Glomerular endothelial cell (primary cell): ENCODE measurements at regions not wholly inside any gene's neighbourhood (a gene's known extent, or its start where the extent isn't known, plus 50 kb on each side); places are given as distances from the start of the nearest gene placed in this dataset.

Experiments
- DNase-seq: peaks from one replicate; pipeline ENCODE4 v3.0.0-alpha.2; 2011; ENCODE audit warnings: low read depth, low spot score; ENCODE audit errors: extremely low read depth

- DNase-seq: no peak
Measured at GRCh38 chr2:153197402-153198386, 280.9 kb downstream of the RPRM start.

GRCh38 chr2:153196378-153197058 is 282.0 kb downstream of the RPRM start:
- no peak for DNase-seq

GRCh38 chr2:153195342-153195741 is 283.2 kb downstream of the RPRM start:
- no peak for DNase-seq

- DNase-seq: no peak
Measured at GRCh38 chr2:153189091-153189888, 289.3 kb downstream of the RPRM start.

- no peak for DNase-seq
Measured at GRCh38 chr2:153179808-153180207, 298.8 kb downstream of the RPRM start.

GRCh38 chr2:153169609-153170008 is 309.0 kb downstream of the RPRM start:
- no peak for DNase-seq

- no peak for DNase-seq
Measured at GRCh38 chr2:153165021-153165420, 313.5 kb downstream of the RPRM start.

GRCh38 chr2:153163055-153163454 is 315.5 kb downstream of the RPRM start:
- no peak for DNase-seq

GRCh38 chr2:153156743-153157142 is 321.8 kb downstream of the RPRM start:
- DNase-seq: no peak

- no peak for DNase-seq
Measured at GRCh38 chr2:153152036-153152435, 326.5 kb downstream of the RPRM start.

- no peak for DNase-seq
Measured at GRCh38 chr2:153145470-153145978, 333.0 kb downstream of the RPRM start.

GRCh38 chr2:153143540-153143939 is 335.0 kb downstream of the RPRM start:
- no peak for DNase-seq

GRCh38 chr2:153140498-153140897 is 338.1 kb downstream of the RPRM start:
- no peak for DNase-seq

- DNase-seq: no peak
Measured at GRCh38 chr2:153138651-153139375, 339.7 kb downstream of the RPRM start.

GRCh38 chr2:153136216-153136615 is 342.3 kb downstream of the RPRM start:
- no peak for DNase-seq

GRCh38 chr2:153134725-153135124 is 343.8 kb downstream of the RPRM start:
- DNase-seq: no peak

- DNase-seq: no peak
Measured at GRCh38 chr2:153133716-153134115, 344.8 kb downstream of the RPRM start.

GRCh38 chr2:153132418-153132817 is 346.1 kb downstream of the RPRM start:
- no peak for DNase-seq

GRCh38 chr2:153115141-153115540 is 363.4 kb downstream of the RPRM start:
- DNase-seq: no peak

- DNase-seq: no peak
Measured at GRCh38 chr2:153110486-153110885, 368.1 kb downstream of the RPRM start.
